IPS-NIHi11 (cell line): ENCODE measurements at regions not wholly inside any gene's neighbourhood (a gene's known extent, or its start where the extent isn't known, plus 50 kb on each side); places are given as distances from the start of the nearest gene placed in this dataset.

Experiments used
- DNase-seq: peaks from one replicate; pipeline ENCODE4 v3.0.0; 2012; ENCODE audit warnings: mixed read lengths, low spot score

DNA sequence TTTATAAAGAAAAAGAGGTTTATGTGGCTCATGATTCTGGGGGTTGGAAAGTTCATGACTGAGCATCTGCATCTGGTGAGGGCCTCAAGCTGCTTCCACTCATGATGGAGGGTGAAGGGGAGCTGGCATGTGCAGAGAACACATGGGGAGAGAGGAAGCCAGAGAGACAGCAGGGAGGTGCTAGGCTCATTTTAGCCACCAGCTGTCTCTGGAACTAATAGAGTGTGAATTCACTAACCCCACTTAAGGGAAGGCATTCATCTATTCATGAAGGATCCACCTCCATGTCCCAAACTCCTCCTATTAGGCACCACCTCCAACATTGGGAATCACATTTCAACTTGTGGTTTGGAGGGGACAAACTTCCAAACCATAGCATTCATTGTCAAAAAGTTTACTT is 137.3 kb upstream of the PMEPA1 start:
- no peak for DNase-seq

DNA sequence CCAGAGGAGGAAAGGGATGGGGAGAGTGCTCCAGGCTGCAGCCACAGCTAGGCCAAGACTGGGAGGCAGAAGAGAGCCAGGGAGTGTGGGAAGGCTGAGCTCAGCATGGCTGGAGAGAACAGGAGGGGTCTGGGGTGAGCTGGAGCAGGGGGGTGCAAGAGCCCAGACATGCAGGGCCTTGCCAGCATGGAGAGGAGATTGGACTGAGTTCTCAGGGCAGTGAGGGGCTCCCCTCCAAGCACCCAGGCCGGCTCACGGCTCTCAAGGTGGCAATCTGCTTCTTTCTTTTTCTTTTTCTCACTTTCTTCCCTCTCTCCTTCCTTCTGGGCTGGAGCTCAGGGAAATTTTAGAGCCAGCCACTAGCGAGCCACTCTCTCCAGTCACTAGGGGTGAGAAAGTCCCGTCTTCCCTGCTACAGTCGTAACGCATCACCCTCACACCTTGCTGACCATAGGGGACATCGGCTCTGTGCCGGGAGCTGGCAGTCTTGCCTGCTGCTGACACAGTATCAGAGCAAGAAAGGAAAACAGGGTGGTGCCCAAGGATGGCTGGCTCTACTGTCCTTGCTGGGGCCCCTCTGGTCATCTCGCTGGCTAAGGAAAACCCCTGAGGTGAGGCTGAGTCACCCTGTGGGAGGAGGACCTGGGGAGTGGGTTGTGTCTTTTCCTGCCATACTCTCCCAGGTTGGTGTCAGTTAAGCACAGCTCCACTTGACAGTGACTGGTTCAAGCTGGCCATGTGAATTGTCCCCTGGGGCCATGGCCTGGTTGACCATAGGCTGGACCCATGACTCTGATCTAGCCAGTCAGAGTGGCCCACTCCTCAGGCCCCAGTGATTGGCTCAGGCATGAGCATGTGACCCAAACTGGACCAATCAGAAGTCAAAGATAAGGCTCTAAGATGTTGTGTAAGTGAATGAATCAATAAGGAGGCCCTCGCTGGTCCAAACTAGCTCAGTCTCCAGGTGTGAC is 135.1 kb upstream of the PMEPA1 start:
- DNase-seq = no peak

DNA sequence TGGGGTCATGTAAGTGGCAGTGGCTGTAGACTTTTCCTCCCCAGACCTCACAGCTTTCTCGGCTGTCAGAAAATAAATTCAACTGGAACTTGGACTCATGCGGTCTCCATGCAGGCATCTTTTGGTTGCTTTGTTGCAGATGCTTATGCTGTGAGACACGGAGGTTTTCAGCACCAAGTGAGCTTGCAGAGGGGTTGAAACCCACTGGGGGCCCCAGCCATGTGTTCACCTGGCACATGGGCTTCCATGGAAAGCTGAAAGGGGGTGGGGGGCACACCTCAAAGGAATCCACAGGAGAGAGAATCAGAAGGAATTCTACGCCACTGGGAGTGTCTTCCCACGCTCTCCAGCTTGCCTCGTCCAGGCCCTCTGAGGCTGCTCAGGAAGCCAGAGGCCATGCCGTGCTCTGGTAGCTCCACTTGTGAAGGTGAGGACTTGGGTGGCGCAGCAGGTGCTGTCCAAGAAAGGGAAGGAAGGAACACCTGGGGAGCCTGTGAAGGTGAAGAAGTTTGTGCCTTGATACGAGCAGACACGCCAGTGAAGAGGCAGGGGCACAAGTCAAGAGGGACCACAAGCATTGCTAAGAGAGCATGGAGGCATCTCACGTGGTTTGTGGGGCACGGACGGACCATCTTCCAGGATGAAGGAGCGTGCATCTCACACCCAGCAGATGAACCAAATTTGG is 134.3 kb upstream of the PMEPA1 start:
- DNase-seq = no peak

- no peak for DNase-seq
These were observed 132.9 kb upstream of the PMEPA1 start for GRCh38 chr20:57842720-57843119.

- no peak for DNase-seq
These were observed 131.6 kb upstream of the PMEPA1 start for GRCh38 chr20:57841297-57841866.

DNA sequence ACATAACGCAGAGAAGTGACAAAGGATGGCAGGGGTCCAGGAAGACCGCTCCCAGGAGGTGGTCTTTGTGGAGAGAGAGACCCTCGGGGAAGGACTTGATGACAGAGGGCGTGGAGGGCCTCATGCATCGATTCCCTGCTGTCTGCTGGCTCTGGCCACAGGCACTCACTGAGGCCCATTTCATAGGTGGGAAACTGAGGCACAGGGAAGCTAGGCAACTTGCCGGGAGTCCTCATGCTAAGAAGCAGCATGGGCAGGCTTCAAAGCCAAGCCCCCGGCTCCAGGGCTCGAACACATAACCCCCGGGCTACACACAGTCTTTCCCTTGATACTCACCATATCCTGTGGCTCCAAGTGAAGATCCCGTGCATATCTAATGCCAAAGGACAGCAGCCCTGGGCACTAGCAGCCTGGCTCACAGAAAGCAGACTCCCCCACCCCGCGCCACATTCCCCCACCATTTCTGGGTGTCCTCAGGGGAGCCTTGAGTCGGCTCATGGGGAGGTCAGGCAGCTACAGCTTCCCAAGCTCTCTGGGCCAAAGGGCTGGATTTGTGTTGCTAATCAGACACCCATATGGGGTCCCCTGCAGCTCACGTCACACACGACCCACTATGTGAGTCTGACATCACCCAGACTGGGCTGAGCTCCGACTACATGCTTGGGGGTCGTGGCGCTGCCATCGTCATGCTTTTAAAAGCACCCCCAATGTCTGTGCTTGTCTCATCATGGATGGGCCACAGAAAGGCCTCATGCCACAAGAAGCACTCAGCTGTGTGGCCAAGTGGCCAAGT is 130.9 kb upstream of the PMEPA1 start:
- no peak for DNase-seq

GRCh38 chr20:57840066-57840465 is 130.3 kb upstream of the PMEPA1 start:
- DNase-seq = no peak

DNA sequence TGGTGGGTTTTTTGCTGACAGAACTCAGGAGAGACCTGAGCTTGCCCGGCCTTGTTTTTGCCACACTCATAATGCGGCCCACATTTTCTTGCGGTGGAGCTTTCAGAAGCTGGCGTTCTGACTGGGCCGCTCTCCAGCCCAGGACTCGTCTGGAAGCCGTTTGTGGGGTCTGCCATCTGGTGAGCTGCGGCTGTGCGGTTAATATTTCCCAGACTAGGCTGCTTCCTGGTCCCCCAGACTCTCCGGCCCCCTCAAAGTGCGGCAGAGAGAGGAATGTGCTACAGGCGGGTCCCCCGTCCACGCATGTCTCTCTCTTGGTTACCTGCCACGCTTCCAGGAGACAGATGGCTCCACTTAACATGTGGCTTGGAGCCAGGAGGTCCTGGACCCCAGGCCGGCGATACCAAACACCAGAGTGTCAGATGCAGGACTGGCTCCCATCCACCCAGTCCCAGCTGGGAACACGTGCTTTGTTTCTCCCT is 128.9 kb upstream of the PMEPA1 start:
- DNase-seq = no peak

GRCh38 chr20:57837208-57838035 is 127.6 kb upstream of the PMEPA1 start:
- no peak for DNase-seq

GRCh38 chr20:57835588-57836455 is 126.0 kb upstream of the PMEPA1 start:
- DNase-seq = peak; percentile 49

GRCh38 chr20:57835074-57835452 is 125.2 kb upstream of the PMEPA1 start:
- no peak for DNase-seq

DNA sequence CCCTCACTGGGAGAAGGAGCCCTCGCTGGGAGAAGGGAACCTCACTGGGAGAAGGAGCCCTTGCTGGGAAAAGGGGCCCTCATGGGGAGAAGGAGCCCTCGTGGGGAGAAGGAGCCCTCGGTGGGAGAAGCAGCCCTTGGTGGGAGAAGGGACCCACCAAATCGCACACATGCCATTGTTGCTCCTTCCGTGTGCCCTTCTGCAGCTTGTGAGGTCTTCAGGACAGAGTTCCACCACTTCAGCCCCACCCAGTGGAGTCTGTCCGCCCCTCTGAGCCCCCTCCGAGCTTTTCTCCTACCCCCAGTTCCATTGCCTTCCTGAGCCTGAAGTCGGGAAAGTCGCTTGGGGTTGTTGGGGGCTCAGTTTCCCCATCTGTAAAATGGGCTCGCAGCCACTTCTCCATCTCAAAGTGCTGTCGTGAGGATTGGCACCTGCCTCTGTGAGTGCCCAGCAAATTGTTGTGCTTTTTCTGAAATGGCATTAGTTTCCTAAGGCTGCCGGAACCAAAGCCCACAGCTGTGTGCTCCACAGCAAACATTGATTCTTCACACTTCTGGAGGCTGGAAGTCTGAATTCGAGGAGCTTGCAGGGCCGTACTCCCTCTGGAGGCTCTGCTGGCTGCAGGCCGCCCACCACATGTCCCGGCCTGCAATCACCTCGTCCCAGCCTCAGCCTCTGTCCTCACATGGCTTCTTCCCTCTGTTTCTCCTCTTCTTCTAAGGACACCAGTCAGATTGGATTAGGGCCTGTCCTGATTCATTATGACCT is 124.7 kb upstream of the PMEPA1 start:
- no peak for DNase-seq

DNA sequence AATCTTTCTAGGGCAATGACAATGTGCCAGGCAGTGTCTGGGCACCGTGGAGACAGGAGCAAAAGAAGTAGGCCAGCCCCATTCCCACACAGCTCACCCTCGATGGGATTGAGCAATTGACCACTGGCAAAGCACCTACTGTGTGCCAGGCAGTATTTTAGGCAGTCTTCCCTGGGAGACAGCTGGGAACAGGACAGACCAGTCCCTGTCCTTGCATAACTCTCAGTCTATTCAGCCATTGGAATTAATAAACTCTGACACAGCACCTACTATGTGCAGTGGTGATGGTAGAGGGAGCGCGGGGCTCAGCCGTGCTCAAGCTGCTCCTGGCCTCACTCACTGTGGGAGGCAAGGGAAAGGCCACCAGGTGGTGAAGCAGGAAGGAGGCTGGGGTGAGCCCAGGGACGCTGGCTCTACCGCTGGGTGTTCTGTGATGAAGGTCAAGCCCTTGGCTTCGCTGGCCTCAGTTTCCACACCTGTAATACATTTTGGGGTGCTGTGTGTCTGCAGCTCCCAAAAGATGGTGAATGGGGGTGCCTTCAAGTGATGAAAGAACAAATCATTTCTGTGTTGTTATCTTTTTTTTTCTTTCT is 122.3 kb upstream of the PMEPA1 start:
- no peak for DNase-seq

DNA sequence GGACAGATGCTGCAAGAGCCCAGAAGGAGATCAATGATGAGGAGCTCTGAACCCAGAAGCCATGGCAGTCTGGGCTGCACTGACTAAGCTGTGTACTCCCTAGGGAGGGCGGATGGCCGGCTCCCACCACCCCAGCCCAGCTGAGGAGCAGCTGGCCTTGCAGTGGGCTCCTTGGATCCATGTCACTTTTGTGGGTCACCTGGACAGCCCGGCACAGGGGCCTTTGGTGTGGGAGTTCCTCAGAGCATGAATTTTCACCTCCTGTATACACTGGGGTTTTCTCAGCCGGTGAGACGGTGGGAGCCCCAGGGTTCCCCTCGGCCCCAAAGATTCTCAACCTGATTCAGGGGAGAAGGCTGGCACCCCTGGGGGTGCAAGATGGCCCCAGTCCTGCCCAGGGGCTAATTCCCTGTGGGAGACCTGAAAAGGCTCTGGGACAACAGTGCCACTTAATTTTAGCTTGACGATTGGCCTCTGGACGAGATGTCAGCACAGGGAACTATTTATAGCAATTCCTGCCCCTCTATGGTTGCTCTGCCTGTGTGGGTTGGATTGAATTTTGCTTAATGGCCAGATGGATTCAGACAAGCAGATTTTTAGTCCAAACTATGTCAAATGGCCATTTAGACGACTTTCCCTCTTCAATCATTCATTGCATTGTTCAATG is 121.6 kb upstream of the PMEPA1 start:
- DNase-seq = no peak

GRCh38 chr20:57830515-57830895 is 120.7 kb upstream of the PMEPA1 start:
- no peak for DNase-seq

GRCh38 chr20:57829805-57830514 is 120.1 kb upstream of the PMEPA1 start:
- no peak for DNase-seq

DNA sequence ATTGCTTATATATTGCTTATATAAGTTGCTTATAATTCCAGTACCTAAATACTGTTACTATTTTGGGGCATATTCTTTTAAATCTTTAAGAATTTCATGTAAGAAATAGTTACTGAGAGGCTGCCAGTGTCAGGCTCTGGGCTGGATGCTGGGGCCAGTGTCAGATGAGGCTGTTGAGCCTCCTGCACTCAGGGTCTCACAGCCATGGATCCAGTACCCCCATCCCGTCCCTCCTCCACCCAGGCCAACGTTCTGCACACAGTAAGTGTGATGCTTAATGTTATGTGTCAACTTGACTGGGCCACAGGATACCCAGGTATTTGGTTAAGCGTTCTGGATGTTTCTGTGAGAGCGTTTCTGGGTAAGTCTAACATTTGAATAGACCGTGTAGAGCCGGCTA is 119.5 kb upstream of the PMEPA1 start:
- DNase-seq = no peak

- DNase-seq = no peak
These were observed 118.9 kb upstream of the PMEPA1 start for GRCh38 chr20:57828696-57829095.
